Hypothalamus (tissue), 51 donors: ENCODE measurements at regions not wholly inside any gene's neighbourhood (a gene's known extent, or its start where the extent isn't known, plus 50 kb on each side); places are given as distances from the start of the nearest gene placed in this dataset.

Source experiments
- DNase-seq, 51 donors: peaks; one replicate each; lab custom pipeline; 2025; lab: John Stamatoyannopoulos, UW

GRCh38 chr2:129727286-129727685 is 252.2 kb upstream of the RAB6C start:
- DNase-seq = no peak

DNA sequence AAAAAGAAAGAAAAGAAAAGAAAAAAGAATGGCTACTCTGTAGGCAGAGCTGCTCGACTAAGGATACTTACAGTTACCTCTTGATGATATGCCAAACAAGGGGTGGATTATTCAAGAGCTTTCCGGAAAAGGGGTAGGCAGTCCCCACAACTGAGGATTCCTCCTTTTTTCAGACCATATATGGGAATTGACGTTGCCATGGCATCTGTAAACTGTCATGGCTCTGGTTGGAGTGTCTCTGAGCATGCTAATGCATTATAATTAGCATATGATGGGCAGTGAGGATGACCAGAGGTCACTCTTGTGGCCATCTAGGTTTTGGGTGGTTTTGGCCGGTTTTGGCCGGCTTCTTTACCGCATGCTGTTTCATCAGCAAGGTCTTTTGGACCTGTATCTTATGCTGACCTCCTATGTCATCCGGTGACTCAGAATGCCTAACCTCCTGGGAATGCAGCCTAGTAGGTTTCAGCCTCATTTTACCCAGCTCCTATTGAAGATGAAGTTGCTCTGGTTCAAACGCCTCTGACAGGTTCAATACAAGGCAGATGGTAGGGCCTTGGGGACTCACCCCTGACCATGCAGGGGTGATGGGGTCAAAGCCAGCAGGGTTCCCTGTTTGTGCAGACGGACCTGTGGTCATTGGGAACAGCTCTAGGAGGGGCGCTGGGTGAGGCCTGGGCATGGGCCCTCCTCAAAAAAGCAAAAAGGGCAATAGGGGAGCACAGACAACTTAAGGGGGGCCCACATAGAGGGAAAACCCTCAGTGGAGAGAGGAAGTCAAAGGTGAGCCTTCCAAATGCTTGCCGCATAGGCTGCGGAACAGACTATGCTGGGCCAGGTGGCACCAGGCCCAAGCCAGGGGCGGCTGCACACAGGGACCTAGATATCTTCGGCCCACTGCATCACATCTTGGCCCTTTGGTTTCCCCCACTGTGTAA is 251.2 kb upstream of the RAB6C start:
- no peak for DNase-seq

- DNase-seq = no peak
Measured at GRCh38 chr2:129729011-129729410, 250.5 kb upstream of the RAB6C start.

DNA sequence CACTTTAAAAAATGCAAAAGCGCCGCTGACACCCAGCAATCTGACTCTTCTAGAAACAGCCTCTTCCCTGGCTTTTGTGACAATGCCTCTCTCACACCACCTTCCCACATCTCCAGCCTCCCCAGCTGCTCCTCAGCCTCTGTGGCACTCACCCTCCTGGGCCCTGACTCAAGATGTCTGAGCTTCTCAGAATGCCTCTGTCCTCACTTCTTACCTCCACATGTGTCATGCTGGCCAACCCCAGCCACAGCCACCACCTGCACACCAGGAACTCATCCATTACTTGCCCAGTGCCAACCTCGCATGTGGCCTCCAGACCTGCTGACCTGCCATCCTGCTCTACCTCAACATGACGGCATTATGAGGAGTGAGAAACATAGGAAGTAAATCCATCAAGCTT is 249.8 kb upstream of the RAB6C start:
- DNase-seq = no peak

DNA sequence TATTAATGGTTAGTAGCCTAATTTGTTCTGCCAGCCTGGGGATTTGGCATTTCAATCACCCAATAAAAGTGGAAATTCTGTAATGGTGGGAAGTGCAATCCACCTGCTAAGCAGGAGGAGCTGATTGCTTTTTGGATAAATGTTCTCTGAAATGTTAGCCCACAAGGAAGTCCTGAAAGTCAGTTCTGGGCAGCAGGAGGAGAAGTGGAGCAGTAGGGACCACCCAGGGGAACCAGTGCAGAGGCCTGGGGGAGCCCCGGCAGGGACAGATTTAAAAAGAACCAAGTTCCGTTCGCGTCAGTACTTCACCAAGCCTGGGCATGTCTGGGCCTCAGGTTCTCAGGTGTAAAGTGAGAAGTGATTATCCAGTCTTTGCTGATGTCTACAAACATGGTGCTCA is 248.5 kb upstream of the RAB6C start:
- DNase-seq = no peak

GRCh38 chr2:129731907-129732629 is 247.4 kb upstream of the RAB6C start:
- DNase-seq = no peak

DNA sequence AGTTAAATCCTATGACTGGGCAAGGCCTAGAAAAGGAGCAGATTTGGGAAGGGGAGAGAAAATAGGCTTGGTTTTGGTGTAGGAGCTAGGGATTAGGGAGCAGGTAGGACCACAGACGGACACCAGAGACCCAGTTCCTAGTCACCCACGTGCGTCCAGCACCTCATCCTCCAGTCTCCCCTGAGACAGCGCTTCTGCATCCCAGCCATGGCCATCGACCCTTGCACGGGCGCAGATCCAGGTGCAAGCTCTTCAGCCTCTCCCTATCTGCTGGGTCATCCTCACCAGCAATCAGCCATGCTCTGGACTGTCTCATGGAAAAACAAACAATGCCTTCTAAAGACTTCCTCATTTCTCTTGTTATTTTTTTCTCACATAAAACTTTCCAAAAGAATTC is 246.8 kb upstream of the RAB6C start:
- no peak for DNase-seq

DNA sequence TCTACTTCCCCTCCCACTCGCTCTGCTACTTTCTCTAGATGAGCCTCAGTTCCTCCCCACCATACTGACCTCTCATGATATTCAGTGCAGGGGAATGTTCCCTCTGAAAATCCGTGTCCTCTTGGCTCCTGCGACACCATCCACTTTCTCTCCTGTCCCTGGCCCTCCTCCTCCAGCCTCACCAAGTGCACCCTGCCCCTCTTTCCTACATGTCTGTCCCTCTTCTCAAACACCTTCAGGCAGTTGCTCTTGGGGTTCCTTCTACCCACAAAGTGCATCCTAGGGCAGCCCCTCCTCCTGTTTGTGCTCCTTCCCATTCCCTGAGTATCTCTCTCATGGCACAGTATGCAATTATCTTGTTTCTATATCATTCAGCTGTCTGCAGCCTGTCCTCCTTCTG is 246.4 kb upstream of the RAB6C start:
- DNase-seq = no peak

DNA sequence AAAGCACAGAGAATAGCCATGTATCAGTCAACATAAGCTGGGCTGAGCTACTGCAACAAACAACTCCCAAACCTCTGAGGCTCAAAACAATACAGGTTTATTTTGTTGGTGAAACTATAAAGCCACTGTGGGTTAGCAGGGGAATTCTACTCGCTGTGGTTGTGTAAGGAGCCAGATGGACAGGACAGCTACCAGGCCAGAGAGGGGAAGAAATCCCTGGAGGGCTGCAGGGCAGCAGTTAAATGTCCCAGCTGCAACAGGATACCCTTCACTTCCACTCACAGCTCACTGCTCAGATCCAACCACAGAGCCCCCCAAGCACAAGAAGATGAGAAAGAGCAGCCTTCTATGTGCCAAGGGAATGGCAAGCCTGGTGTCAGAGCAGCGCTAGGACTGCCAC is 245.9 kb upstream of the RAB6C start:
- no peak for DNase-seq

DNA sequence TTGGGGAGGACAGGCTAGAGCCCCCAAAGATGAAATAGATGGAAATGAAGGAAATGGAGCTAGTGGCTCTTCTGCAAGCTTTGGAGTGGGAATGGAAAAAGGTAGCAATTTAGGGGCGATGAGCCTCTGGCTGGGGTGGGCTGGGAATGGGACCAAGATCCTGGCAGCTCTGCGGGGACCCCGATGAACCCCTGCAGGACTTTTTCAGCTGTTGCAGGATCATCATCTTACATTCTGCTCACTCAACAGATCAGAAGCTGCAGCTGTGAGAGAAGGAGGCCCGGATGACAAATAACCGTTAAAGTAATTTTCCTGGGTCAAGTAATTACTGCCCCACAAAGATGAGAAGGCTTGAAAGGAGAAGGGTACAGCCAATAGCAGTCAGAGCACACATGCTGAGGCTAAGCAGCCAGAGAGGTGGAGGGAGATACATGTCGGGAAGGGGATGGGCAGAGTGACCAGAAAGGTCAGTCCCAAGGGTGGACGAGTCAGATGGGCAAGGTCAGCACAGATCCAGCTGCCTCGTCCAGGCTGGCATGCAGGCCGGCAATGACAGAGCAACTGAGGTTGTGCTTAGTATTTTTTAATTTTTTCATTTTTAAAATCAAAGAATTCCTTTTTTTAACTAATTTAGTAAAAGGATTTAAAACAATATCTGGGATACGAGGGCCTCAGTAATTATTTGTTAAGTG is 245.0 kb upstream of the RAB6C start:
- DNase-seq = no peak

GRCh38 chr2:129735576-129735975 is 243.9 kb upstream of the RAB6C start:
- DNase-seq = no peak

DNA sequence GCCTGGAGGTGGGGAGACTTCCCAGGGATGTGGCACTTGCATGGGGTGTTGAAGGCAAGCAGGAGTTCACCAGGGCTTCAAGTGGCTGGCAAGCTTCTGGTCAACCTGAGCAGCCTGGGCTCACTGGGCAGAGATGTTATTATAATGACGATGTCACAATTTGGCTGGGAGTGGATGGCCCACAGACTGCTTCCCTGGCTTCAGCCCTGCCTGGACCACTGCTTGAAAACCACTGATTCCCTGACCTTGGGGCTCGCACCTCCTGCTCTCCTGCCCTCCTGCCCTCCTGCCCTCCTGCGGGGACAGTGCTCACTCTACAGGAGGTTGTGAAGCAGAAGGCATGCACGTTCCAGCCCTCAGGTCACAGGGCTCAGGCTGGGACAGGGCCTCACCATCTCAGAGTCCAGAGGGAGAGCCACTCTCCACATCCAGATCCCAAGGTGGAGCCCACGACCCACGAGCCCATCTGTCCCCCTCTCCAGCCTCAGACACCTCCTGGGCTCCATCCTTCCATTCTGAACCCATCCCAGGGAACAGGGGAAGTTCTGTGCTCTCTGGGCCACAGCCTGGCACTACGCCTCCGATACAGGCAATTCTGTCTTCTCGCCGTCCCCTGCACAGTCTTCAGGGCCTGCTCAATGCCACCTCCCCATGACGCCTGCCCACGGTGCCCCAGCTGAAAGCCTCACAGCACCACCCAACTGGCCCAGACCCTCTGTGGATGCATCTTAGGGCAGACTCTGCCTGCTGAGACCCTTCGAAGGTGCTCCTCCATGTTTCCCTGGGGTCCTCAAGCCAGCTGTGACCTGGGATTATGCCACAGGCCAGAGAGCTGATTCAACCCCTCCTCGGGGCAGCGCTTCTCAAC is 241.6 kb upstream of the RAB6C start:
- DNase-seq = no peak

DNA sequence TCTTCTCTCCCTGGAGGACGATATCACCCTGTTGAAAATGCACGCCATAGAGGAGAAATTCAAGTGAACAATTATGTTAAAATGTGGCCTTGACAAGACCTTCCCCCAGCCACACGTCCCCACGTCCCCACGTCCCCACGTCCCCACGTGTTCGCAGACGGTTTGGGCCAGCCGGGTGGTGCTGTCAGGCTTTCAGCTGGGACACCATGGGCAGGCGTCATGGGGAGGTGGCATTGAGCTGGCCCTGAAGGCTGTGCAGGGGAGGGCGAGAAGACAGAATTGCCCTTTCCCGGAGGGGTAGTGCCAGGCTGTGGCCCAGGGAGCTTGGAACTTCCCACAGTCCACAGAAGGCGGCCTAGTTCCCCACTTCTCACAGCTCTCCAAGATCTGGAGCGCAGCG is 240.7 kb upstream of the RAB6C start:
- no peak for DNase-seq

- DNase-seq = no peak
Measured at GRCh38 chr2:129740504-129740903, 239.0 kb upstream of the RAB6C start.

DNA sequence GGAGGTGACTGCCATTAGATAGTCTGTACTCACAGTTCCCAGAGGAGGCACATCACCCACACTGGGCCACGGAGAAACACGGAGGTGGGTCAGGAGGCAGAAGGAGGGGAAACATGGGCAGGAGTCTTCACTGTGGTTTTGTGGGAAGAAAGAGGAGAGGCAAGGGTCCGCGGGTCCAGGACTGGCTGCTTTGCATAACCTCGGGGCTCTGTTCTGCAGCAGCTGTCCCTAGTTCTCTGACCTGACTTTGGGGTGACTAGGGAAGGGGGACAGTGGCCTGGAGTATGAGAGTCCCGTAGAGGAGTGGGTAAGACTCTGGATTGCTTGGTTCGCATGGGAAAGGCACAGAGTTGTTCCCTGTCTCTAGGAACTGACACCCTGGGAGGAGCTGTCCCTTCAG is 238.3 kb upstream of the RAB6C start:
- DNase-seq = no peak

GRCh38 chr2:129741623-129742022 is 237.8 kb upstream of the RAB6C start:
- no peak for DNase-seq

DNA sequence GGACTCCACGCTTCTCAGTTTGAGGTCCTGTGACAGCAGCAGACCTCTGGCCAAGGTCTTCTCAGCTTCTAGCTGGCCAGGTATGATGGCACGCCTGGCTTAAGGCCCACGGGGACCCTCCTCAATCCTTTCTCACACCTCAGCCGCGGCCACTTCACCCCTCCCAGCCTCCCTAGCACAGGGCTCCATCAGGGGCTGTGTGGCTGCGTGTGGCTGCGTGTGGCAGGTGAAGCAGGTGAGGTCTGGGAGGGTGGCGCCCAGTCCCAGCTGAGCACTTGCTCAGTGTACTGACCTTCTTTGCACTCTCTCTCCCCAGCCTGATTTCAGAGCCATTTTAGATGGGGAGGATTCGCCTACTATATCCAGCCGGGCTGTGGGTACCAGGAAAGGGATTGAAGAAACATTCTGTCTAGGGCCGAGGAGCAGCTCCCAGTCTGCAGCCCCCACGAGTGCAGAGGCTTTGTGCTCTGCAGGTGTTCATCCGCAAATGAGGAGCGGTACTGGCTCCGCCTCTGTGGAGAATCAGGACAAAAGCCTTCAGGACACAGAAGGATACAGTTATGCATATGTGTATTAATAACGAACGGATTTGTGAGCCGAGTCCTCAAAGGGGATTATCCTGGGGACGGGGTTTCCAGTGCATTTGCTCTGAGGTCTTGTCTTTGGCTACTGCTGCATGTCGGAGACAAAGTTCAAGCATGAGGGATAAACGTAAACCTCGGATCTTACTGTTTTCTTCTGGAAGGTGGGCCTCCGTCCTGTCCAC is 236.9 kb upstream of the RAB6C start:
- DNase-seq = no peak

DNA sequence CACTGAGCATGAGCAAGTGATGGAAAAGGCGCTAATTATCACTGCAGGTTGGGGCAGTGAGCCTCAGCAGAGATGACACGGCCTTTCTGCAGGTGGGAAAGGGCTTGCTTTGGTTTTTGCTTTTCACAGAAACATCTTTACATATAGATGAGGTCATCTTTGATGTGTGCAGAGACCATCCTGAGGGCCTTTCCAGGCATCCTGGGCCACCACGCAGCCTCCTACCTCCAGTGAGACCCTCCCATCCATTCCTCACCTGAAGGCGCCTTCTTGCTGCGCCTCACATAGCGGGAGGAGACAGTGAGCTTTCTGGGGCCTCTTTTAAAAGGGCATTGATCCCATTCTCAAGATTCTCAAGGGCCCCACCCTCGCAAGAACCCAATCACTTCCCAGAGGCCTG is 235.3 kb upstream of the RAB6C start:
- no peak for DNase-seq

- no peak for DNase-seq
Measured at GRCh38 chr2:129744649-129745048, 234.8 kb upstream of the RAB6C start.
